ENCODE measurements at regions not wholly inside any gene's neighbourhood (a gene's known extent, or its start where the extent isn't known, plus 50 kb on each side); places are given as distances from the start of the nearest gene placed in this dataset.

DNA sequence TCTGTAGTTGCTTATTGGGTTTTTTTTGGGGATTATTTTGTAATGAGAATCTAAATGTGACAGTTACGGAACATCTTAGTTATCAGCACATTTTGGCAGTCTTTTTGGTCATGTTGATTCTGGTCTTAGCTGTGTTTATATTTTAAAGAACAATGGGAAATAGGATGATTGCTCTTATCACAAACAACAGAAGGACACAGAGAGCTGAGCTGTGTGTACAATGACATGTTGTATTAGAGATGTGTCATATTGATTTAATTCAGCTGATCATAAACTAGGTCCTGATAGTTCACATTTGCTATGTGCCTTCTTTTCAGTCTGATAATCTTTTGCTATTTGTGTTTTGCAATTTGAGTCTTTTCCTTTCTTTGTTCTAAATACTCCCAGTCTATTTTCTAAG lies 781.7 kb downstream of the TRHDE start:
- no peaks in the 10 kb centered on the region for H3K36me3 Mint-ChIP-seq
- H3K9me3 Mint-ChIP-seq, result no peaks in the 10 kb centered on the region
- no peaks in the 10 kb centered on the region for H3K4me1 Mint-ChIP-seq (ENCODE audit: unreplicated experiment)
- DNase-seq (ENCODE audit: extremely low spot score, unreplicated experiment), result no peak
- H3K27me3 Mint-ChIP-seq, result no peaks in the 10 kb centered on the region
- H3K27ac Mint-ChIP-seq, result no peak overlapping the region
- no peak overlapping the region for H3K4me3 Mint-ChIP-seq
- TF ChIP-seq, protein P1, sequence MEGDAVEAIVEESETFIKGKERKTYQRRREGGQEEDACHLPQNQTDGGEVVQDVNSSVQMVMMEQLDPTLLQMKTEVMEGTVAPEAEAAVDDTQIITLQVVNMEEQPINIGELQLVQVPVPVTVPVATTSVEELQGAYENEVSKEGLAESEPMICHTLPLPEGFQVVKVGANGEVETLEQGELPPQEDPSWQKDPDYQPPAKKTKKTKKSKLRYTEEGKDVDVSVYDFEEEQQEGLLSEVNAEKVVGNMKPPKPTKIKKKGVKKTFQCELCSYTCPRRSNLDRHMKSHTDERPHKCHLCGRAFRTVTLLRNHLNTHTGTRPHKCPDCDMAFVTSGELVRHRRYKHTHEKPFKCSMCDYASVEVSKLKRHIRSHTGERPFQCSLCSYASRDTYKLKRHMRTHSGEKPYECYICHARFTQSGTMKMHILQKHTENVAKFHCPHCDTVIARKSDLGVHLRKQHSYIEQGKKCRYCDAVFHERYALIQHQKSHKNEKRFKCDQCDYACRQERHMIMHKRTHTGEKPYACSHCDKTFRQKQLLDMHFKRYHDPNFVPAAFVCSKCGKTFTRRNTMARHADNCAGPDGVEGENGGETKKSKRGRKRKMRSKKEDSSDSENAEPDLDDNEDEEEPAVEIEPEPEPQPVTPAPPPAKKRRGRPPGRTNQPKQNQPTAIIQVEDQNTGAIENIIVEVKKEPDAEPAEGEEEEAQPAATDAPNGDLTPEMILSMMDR (conservative IDR thresholded peaks at IDR 0.05), result no peak

DNA sequence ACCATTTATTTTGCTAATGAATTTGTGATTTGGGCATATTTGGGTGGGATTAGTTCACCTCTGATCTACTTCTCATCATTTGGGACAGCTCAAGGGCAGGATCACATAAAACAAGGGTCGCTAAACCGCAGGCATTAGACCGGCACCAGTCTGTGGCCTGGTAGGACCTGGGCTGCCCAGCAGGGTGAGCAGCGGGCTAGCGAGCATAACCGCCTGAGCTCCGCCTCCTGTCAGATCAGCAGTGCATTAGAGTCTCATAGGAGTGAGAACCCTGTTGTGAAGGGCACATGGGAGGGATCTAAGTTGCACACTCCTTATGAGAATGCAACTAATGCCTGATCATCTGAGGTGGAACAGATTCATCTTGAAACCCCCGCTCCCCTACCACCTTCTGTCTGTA lies 785.3 kb downstream of the TRHDE start:
- TF ChIP-seq, protein P1 (conservative IDR thresholded peaks at IDR 0.05), result no peak
- H3K4me1 Mint-ChIP-seq (ENCODE audit: unreplicated experiment), result no peaks in the 10 kb centered on the region
- no peak overlapping the region for H3K4me3 Mint-ChIP-seq
- no peak overlapping the region for H3K27ac Mint-ChIP-seq
- no peaks in the 10 kb centered on the region for H3K36me3 Mint-ChIP-seq
- no peaks in the 10 kb centered on the region for H3K9me3 Mint-ChIP-seq
- no peaks in the 10 kb centered on the region for H3K27me3 Mint-ChIP-seq
- no peak for DNase-seq (ENCODE audit: extremely low spot score, unreplicated experiment)

DNA sequence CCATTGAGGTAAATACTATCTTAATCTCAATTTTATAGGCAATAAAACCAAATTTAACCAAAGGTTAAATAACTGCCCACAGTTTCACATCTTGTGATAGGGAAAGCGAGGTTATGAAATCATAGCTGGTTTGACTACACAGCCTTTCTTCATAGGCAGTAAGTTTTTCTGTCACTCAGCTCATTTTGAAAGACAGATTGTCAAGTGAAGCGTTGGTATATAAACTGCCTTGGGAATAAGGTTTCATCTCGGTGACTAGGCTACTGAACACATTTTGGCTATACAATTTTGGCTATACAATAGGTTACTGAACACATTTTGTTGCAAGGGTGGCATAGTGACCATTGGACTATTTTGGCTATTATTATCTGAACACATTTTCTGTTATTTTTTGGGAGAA lies 793.7 kb downstream of the TRHDE start:
- TF ChIP-seq, protein P1 (conservative IDR thresholded peaks at IDR 0.05), result no peak
- no peaks in the 10 kb centered on the region for H3K27me3 Mint-ChIP-seq
- no peak overlapping the region for H3K4me3 Mint-ChIP-seq
- no peak overlapping the region for H3K27ac Mint-ChIP-seq
- no peaks in the 10 kb centered on the region for H3K36me3 Mint-ChIP-seq
- no peaks in the 10 kb centered on the region for H3K9me3 Mint-ChIP-seq
- no peaks in the 10 kb centered on the region for H3K4me1 Mint-ChIP-seq (ENCODE audit: unreplicated experiment)
- DNase-seq (ENCODE audit: extremely low spot score, unreplicated experiment), result no peak

DNA sequence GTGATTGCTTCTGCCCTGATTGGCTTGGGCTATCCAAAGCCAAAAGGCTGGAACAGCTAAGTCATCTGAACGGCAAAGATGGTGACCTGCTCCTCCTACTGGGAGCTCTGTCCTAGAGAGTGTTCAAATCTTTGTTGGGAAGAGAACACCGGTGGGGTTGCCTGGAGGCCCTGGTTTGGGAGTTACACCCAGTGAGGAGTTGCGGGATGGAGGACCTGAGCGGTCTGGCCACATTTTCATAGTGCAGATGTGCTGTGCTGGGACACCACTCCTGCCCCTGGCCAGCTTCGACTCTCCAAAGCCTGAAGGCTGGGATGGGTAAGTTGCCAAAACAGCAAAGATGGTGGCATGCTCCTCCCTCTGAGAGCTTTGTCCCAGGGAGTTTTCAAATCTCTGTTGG lies 795.4 kb downstream of the TRHDE start:
- Mint-ChIP-seq H3K9me3 (no peaks in the 10 kb centered on the region), H3K4me1 (ENCODE audit: unreplicated experiment) (no peaks in the 10 kb centered on the region), H3K27me3 (no peaks in the 10 kb centered on the region), H3K4me3 (no peak overlapping the region), H3K27ac (no peak overlapping the region), H3K36me3 (no peaks in the 10 kb centered on the region)
- DNase-seq (ENCODE audit: extremely low spot score, unreplicated experiment), result no peak
- TF ChIP-seq, protein P1 (conservative IDR thresholded peaks at IDR 0.05), result no peak

DNA sequence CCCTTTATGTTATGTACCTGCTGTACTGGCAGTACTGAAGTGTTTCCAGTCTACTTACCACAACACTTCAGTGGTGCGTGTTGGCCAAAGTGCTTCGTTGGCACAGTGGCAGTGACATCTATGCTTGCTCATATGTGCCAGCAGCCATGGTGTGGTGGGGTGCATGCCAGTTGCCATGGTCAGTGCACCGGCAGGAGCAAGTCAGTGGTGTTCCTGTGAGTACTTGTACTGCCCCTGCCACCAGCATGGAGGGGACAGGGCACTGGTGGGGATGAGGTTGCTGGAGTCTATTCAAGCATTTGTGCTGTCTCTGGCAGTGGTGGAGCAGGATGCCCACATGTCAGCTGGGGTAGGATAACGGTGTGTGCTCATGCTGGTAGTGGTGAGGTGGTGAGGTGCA lies 800.0 kb downstream of the TRHDE start:
- no peak for DNase-seq (ENCODE audit: extremely low spot score, unreplicated experiment)
- TF ChIP-seq, protein P1 (conservative IDR thresholded peaks at IDR 0.05), result no peak
- no peak overlapping the region for H3K4me3 Mint-ChIP-seq
- H3K27me3 Mint-ChIP-seq, result no peaks in the 10 kb centered on the region
- H3K27ac Mint-ChIP-seq, result no peak overlapping the region
- H3K9me3 Mint-ChIP-seq, result no peaks in the 10 kb centered on the region
- no peaks in the 10 kb centered on the region for H3K4me1 Mint-ChIP-seq (ENCODE audit: unreplicated experiment)
- H3K36me3 Mint-ChIP-seq, result no peaks in the 10 kb centered on the region

DNA sequence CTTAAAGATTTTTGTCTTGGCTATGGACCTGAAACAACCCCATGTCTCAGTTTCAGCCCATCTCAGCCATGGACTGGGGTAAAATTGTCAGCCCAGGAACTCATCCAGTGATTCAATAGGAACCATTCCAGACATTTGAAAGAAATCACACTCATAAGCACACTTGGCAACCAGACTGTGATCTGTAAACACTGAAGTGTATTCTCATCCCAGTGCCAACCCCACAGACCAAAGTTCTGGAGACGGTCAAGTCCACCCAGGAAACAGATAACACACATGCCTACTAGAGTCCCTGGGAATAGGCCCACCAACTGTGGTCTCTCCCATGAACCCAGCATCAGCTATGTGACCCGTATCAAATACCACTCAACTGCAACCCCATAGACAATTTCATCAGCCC lies 804.6 kb downstream of the TRHDE start:
- H3K27ac Mint-ChIP-seq, result no peak overlapping the region
- DNase-seq (ENCODE audit: extremely low spot score, unreplicated experiment), result no peak
- TF ChIP-seq, protein P1 (conservative IDR thresholded peaks at IDR 0.05), result no peak
- no peaks in the 10 kb centered on the region for H3K36me3 Mint-ChIP-seq
- H3K4me1 Mint-ChIP-seq (ENCODE audit: unreplicated experiment), result no peaks in the 10 kb centered on the region
- no peaks in the 10 kb centered on the region for H3K9me3 Mint-ChIP-seq
- no peak overlapping the region for H3K4me3 Mint-ChIP-seq
- no peaks in the 10 kb centered on the region for H3K27me3 Mint-ChIP-seq

Measured in type B pancreatic cell (in vitro differentiated cells).